GM21723 (cell line): ENCODE measurements at regions not wholly inside any gene's neighbourhood (a gene's known extent, or its start where the extent isn't known, plus 50 kb on each side); places are given as distances from the start of the nearest gene placed in this dataset.

Experiments used
- ATAC-seq: cut with Tn5 transposase; IDR thresholded peaks from one replicate; pipeline ENCODE4 v1.9.1; 2021; ENCODE audit warnings: mild to moderate bottlenecking, moderate library complexity; ENCODE audit not compliant: unreplicated experiment

DNA sequence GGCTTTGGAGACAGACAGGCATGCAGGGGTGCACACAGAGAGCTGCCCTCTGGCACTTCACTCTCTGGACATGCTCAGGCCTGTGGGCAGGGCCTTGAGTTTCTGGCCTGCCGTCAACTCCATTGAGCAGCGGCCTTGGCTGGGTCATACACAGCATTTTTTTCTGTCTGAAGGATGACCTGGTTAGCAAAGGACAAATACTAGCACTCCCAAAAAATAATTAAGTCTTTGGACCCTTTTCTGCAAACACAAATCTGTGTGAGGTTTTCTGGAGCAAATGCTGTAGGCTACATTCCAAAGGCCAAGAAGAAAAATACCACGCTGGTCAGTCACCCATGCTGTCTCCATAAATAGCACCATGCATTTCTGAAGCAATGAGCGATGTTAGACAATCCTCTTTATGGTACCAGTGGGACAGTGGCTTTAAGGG lies 124.7 kb upstream of the CTAGE1 start:
- ATAC-seq: no peak

DNA sequence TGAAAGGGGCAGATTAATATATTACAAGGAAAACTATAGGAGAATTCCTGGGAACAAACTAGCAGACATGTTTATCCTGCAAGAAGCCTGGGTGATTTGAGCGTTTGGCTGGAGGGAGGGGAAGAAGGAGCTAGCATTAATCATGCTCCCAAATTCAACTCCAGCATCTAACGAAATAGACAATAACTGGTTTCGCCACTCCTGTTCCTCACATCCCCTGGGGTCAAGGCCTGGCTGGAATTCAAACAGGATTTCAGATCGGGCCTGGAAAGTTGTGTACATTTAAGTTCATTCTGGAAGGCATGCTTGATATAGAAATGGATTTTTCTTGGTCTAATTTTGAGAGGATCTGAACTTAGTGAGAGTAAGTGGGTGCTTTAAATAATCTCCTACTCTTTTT lies 126.1 kb upstream of the CTAGE1 start:
- ATAC-seq: no peak

DNA sequence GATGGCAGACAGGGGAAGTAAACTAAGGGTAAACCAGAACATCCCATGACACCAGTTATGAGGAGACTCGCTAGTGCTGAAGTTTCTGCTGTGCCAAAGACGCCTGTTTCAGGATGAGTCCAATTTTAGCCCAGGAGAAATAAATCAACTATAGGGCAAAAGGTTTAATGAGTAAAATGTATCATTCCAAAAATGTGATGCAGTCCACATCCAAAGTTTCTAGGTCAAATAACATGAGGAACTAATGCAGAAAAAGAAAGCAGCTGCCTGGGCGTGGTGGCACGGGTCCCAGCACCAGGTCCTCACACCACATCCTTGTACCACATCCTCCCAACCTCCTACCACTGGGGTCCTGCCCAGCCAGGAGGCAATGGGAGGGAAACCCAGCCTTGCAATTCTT lies 126.9 kb upstream of the CTAGE1 start:
- no peak for ATAC-seq

DNA sequence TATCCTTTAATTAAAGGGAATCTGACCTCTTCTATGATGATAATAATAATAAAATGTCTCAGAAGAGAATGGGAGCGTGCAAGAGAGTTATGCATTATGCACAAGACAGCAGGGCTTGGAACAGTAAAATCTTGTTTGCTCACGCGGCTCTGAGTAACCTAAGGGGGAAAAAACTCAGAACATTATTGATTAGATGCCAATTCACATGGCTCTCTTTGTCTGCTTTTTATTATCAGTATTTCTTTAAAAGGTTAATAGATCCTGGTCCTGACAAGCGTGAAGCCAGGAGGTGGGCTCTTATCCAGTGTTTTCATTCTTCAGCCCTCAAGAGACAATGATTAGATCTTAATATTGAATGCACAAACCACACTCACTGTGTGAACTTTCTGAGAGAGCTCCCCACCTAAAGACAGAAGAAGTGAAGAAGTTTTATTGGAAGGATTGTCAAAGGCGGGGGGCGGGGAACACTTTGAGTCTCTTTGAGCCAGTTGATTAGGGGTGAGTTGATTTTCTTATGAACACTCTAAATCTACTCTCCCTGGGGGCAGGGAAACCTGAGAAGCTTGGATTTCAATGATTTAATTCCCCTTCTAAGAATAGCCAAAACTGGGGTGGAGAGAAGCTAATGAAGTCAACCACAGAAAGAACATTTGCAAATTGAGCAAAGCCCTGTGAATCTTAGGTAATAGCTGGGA lies 127.5 kb upstream of the CTAGE1 start:
- no peak for ATAC-seq

DNA sequence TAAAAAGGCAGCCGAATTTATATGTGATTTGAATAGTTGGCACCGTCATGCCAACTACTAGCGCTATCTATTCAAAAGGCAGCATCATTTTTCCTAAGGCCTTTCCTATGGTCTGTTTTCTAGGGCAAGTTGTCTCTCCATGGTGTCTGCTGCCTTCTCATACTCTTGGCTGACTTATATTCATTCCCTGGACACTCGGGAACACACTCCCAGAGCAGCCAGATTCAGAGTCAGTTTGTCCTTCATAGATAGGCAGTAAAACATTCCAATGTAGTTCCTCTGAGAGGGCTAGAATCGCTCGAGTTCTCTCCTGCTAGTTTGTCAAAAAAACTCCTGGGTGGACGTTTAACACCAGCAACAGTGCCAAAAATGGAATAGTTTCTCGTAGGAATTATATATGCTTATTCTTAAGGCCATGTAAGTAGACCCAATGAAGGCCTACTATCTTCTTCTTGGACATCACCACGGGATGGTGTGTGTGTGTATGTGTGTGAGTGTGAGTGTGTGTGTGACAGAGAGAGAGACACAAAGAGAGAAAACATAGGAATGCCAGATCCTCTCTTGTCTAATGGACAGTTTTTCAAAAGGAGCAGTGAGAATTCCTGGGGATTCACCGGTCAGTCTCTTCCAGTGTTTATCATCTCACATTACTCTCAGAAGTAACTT lies 129.3 kb upstream of the CTAGE1 start:
- ATAC-seq: no peak

DNA sequence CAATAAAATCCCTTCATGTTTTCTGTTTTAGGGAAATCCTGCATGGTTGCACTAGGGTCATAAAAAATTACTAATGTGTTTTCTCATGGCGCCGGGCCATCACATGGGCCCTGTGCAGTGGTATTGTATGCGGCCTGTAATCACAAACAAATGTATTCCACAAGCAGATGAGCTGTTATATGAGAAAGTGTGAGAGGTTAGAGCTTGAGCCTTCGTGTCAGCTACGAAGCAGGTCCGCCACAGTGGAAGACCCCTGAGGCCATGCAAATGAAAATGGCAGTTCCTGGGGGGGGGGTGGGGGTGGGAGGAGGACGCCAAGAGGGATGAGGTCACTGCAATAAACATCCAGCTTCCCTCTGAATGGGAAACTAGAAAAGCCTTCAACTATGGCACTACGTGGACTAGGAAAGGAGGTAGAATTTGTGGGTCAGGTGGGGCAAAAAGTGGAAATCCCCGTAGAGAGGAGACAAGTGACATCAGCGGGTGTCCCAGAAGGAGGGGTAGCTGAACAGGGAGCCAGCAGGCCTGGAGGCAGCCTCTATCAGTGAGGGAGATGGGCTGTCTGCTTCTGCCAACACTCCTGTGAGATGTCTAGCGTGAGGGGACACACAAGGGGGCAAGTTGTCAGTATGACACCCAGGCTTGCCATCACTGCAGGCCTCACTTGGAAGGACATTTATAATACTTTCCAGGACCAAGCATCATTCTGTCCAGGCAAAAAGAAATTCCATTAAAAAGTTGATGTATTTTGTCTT lies 130.3 kb upstream of the CTAGE1 start:
- no peak for ATAC-seq

DNA sequence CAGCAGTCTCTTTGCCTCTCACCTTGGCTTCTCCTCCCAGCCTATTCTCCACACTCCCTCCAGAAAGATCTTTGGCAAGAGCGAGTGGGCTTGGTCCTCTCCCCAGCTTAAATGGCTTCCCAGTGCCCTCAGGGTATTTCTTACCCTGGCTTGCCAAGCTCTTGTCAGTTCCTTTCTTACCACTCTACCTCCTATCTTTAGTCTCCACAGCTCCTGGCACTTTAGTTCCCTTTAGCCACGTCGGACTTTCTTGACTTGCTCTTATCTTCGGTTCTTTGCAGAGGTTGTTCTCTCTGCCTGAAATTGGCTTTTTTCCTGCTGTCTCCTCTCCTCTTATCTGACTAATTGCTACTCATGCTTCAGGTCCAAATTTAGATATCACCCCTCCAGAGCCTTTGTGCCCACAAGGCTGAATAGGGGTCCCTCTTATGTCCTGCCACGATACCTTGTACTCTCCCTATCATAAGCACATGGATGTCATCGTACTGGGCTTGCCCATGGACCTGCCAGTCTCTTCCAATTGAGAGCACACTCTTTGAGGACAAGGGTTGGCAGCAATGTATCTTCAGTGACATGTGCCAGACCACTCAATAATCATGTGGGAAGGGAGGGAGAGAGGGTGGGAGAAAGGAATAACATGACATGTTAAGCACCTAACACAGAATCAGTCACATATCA lies 131.7 kb upstream of the CTAGE1 start:
- no peak for ATAC-seq

DNA sequence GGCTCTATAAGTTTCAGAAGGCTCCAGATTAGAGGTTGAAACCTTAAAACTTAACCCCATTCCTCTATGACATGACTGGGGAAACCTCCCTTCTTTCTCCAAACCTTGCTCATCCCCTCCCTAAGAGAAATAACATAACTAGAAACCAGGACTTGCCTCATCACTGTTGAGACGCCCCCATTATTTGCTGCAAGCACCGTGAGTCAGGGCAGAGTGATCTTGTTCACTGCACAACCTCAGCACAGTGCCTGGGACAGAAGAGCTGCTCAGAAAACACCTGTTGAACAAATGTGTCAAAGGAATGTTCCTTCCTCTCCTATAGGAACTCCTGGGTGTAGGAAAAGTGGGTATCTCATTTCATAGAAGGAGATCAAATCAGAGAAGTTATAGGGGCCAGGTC lies 132.7 kb upstream of the CTAGE1 start:
- no peak for ATAC-seq

DNA sequence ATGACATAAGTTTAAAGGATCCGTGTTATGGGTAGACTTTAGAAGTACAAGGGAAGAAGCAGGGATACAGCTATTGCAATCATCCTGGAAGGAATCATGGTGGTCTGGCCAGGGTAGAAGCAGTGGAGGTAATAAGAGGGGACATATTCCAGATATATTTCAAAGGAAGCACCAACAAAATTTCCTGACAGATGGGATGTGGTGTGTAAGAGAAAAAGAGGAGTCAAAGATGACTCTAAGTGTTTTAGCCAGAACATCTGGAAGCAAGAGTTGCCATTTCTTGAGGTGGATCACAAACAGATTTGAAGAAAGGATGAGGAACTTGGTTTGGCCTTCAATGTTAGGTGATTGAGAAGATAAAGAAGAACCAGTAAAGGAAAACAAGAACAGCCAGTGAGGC lies 133.1 kb upstream of the CTAGE1 start:
- ATAC-seq: no peak

DNA sequence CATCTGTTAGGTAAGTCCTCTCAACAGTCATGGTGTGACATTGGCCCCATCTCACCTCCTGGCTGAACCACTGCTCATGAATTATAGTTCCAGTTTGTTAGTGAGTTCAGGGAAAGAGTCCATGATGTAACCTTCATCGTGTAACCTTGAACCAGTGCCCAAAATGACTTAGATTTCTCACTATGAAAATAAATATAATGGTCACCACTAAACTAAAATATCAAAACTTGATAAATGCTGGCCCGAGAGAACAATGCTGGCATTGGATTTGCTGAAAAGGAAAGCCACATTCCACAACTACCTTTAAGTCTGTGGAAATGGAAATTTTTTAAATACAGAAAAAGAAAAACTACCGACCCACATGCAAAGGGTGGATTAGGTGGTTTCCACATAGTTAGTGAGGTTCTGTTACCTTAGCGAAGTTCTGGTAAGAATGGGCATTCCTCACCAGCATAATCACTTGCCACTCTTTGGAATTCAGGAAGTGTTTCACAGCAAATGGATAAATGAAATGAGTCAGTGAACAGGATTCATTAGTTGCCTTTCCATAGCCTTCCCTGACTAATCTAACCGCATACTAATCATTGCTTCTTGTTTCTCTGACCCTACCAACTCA lies 133.9 kb upstream of the CTAGE1 start:
- no peak for ATAC-seq

DNA sequence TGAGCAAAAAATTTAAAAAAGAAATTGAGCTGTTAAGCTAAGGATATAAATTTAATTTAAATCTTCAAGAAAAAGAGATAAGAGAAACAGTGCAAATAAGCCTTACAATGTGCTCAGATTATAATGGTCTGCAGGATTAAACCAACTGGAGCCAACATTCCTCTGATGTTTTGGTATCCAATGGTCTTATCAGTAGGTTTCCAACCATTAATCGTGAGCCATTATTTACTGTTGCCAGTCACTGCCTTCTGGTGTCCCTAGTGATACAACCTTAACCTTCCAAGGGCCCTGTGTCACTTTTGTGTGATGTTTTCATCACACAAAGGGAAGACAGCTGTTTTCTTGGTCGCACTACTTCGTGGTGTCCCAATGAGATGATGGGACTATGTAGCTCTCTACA lies 134.5 kb upstream of the CTAGE1 start:
- no peak for ATAC-seq

DNA sequence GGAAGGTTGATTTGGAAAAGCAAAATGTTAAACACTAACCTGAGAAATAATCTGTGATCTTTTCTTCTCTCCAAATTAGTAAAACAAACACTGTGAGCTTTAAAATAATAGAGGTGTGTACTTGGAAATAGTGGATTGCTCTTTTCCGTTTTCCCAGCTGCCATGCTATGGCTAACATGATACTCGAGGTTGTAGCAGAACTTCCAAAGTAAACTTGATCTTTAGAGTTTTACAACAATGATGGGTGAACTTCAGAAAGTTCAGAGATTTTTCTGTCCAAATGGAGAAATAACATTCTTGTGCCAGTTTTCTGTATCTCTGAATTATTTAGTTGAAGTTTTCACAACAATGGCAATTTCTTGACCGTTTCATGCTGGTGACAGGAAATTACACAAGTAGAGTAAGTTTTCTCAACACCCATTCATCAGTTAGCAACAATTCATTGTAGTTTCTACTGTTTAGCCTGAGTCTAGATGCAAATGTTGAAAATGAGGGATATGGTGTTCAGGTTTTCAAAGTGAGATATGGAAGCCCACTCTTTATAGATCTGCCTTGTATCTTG lies 135.3 kb upstream of the CTAGE1 start:
- ATAC-seq: no peak

DNA sequence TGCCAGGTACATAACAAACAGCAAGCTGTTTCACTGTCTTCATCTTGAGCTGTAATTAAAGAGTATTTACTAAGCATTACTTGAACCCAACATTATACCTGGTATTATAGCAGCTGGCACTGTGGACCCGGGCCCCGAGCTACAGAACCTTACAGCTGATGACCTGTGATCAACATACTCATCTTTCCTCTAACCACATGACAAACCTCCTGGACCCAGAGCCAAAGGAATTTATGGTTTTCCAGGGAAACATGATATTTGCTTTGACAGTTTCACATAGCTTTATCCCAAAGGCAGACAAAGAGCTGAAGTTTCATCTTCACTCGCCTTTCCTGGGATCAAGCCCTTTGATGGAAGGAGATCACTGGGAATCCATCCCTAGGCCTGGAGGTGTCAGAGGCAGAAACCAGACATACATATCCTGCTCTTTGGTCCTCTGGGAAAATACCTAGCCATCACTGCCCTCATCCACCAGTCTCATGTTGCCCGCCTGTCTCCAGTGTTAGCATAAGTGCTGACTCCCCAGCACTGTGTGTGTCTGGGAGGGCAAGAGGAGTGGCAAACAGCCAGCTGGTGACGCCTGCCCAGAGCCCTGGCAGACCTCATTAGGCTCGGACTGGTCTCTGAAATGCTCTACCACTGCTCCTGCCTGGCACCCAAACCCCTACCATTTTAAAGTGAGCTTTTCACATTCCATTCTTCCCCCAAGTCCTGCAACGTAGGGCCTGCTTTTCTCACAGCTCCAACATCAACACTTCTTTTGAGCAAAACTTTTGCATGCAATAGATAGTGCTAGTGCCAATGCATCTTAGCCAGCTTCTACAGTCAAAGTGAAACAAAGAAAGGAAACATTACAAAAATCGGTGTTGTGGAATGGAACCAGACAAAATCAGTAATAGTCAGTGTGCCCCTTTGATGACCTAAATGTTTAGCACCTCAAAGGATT lies 138.8 kb upstream of the CTAGE1 start:
- no peak for ATAC-seq

DNA sequence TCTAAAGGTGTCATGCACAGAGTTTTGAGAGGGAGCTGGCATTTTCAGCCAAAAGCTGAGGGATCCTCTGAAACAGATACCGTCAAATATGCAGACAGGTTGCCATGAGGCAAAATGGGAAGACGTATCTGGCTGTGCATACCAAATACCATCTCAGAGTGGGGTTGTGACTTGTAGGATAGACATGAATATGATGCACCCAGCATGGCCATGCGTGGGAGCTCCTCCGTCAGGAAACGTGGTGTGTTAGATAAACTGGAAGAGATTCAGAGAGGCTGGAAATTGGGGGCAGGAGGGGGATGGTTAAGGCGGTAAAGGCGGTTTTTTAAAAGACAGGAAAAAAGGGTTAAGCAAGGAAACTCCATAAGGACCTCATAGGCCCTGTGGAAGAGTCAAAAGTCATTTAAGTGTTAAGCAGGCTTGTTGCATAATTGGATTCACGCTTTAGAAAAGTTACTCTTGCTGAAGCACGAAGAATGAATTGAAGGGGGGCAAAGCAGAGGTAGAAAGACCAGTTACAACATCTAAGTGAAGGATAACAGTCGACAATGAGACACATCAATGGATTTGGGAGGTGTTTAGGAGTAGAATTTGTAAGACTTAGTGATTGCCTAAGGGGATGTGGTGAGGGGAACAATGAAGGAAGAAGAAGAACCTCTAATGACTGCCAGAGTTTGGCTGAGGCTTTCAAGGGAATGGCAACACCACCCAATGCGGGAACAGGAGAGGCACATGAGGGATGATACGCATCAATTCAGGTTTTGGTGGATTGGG lies 139.6 kb upstream of the CTAGE1 start:
- ATAC-seq: no peak

DNA sequence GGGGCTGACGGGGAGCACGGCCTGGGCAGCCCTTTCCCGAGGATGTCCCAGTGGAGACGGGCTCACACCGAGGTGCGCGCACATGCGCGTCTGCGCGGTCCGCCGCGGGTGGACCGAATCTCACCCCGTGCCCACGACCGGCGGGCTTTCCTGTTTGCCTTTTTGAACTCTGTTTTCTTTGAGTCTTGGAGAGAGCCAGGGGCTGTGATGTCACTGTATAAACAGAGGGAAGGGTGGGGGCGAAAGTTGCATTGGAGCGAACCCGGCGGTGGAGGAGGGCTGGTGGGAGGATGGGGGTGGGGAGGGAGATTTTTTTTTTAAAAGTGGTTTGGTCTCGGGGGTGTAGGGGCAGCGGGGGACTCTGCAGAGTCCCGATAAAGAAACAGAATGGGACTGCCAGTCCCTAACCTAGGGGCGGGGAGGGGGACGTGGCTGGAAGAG lies 141.2 kb upstream of the CTAGE1 start:
- ATAC-seq: no peak

DNA sequence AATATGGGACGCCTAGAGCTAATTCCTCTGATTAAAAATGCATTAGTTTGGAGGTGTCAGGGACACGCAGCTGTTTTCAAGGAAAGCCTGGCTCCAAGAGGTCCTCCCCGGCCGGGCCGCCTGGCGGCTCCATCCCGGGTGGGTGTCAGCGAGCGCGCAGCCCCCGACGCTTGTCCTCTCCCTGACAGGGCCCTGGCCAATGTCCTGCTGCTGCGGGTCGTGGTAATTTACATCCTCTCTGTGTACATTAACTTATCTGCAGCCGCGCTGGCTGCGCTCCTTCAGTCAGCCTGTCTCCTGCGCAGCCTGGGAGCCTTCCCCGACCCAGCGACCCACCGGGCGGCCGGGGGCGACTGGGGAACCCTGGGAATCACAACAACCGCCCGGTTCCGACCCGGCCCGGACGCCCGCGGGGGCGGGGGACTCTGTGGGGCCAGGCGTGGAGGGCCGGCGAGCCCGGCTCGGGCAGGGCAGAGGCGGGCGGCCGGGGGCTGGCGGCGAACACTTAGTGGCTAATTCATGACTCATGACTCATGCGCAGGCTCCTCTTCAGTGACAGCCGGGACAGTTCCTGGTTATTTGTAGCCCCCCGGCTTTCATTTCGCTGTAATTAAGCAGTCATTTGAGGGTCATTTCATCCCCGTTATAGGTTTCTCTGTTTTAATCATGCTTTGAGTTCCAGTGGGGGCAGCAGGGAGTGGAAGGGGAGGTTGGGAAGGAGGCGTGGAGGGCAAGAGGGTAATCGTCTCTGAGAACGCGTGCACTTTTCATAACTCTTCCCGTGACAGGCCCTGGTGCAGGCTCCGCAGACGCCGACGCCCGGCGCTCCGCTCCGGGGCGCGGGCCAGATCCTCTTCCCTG lies 141.9 kb upstream of the CTAGE1 start:
- ATAC-seq: no peak

DNA sequence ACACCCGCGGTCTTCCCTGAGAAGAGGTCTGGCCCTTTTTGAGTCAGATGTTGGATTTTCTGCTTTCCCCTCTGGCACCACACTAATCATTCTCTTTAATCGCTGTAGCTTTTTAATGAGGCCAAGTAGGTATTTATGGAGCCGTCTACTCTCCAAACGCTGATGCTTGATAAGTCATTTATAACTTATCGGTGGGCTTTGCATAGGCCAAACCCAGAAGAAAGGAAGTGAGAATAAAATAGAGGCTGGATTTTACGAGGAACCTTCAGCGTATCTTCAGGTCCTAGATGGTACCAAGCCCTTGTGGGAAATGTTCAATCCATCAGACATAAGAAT lies 142.5 kb upstream of the CTAGE1 start:
- no peak for ATAC-seq

DNA sequence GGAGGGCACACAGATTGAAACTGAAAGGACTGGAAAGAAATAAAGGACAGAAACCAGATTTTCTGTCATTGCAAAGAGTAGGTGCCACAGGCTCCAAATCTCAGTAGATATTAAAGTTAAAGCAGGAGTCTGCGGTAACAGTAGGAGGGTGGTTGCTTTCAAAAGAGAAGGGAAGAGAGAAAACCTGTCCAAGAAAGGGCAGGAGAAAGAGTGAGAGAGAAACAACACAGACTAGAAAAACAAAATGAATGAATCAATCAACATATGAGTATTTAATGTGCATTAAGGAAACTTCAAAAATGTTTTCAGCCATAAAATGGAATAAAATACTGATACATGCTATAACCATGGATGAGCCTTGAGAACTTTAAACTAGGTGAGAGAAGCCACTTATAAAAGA lies 143.1 kb upstream of the CTAGE1 start:
- ATAC-seq: no peak
